Transverse colon (tissue), 3 donors: ENCODE measurements at regions not wholly inside any gene's neighbourhood (a gene's known extent, or its start where the extent isn't known, plus 50 kb on each side); places are given as distances from the start of the nearest gene placed in this dataset.

Experiments
- POLR2A ChIP-seq: fragments of 450-650 bp; IDR thresholded peaks from one replicate; pipeline ENCODE4 v1.6.1; 2016; ENCODE audit warnings: antibody characterized with exemption, mild to moderate bottlenecking, moderate library complexity
- TF ChIP-seq, protein P1 (sequence below), 5 experiments: fragments of 200-600 bp in 3 of 5; fragments of 450-650 bp in 2 of 5; sonication (generic) in 3 of 5; IDR thresholded peaks; 1 replicate in 2 of 5; 2 replicates in 3 of 5; pipeline ENCODE4 v1.5.1; 2016 to 2017; ENCODE audit warnings: antibody characterized with exemption in 5 of 5, inconsistent platforms in 3 of 5, mild to moderate bottlenecking in 2 of 5, moderate library complexity in 1 of 5

DNA sequence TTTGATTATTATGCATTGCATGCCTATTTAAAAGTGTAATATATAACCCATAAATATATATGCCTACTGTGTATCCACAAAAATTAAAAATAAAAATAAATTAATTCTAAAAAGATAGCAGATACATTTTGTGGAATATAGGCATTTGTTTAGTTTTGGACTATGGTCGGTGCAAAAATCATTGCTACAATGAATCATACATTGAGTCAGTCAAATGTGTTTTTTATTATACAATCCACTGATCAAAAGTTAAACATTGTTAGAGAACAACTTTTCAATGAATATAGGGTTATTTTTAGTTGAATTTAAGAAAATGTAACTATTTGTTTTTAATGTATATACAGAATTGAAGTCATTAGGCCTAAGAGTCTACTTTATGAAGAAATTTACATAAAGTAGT is 885.9 kb downstream of the EFNA5 start:
- TF ChIP-seq POLR2A: no peak
- TF ChIP-seq, protein P1, sequence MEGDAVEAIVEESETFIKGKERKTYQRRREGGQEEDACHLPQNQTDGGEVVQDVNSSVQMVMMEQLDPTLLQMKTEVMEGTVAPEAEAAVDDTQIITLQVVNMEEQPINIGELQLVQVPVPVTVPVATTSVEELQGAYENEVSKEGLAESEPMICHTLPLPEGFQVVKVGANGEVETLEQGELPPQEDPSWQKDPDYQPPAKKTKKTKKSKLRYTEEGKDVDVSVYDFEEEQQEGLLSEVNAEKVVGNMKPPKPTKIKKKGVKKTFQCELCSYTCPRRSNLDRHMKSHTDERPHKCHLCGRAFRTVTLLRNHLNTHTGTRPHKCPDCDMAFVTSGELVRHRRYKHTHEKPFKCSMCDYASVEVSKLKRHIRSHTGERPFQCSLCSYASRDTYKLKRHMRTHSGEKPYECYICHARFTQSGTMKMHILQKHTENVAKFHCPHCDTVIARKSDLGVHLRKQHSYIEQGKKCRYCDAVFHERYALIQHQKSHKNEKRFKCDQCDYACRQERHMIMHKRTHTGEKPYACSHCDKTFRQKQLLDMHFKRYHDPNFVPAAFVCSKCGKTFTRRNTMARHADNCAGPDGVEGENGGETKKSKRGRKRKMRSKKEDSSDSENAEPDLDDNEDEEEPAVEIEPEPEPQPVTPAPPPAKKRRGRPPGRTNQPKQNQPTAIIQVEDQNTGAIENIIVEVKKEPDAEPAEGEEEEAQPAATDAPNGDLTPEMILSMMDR (IDR thresholded peaks at IDR 0.05): no peak
